ENCODE measurements at regions not wholly inside any gene's neighbourhood (a gene's known extent, or its start where the extent isn't known, plus 50 kb on each side); places are given as distances from the start of the nearest gene placed in this dataset.
A peak's percentile ranks its signal among the peaks of the same experiment; 100 is the strongest.

- H3K79me1 ChIP-seq (replicated peaks; ENCODE audit: low read length, poor library complexity, severe bottlenecking) = no peaks in the 10 kb centered on the region
- H2BK5ac ChIP-seq (ENCODE audit: low read depth, low read length, poor library complexity, severe bottlenecking) = no peak overlapping the region
- H2AK5ac ChIP-seq (ENCODE audit: low read length, severe bottlenecking) = no peak overlapping the region
- no peak for DNase-seq
- no peak overlapping the region for H3K18ac ChIP-seq (ENCODE audit: low read depth in 1 of 2, low read length in 2 of 2)
- no peak overlapping the region for H2BK120ac ChIP-seq (ENCODE audit: low read depth, low read length)
- H3K27ac ChIP-seq (ENCODE audit: low read length, poor library complexity, severe bottlenecking) = no peak overlapping the region
- no peak overlapping the region for H2AFZ ChIP-seq (ENCODE audit: low read depth, low read length)
- no peak overlapping the region for H2BK15ac ChIP-seq (ENCODE audit: low read depth, poor library complexity, severe bottlenecking)
- no peak overlapping the region for H3K4ac ChIP-seq (ENCODE audit: low read depth in 1 of 2, low read length in 2 of 2)
- no peak overlapping the region for H3K14ac ChIP-seq (ENCODE audit: low read length in 2 of 2)
- no peaks in the 10 kb centered on the region for H3K36me3 ChIP-seq (ENCODE audit: control insufficient read depth in 1 of 2, insufficient read depth in 2 of 2, low read depth in 1 of 2, low read length in 2 of 2)
- no peaks in the 10 kb centered on the region for H3K27me3 ChIP-seq (ENCODE audit: control insufficient read depth in 1 of 2, insufficient read depth in 1 of 2, low read length in 2 of 2)
- 94% methylated on average over 1 of the region's 2 CpGs for WGBS
- no peak overlapping the region for H4K8ac ChIP-seq (ENCODE audit: low read length)
- H3K9ac ChIP-seq (ENCODE audit: low read length) = no peak overlapping the region
- H3K9me3 ChIP-seq (ENCODE audit: control insufficient read depth, low read length) = no peaks in the 10 kb centered on the region
- H4K91ac ChIP-seq (ENCODE audit: low read length) = no peak overlapping the region
- no peak overlapping the region for H2BK12ac ChIP-seq (ENCODE audit: low read length in 2 of 2)
- H3K23ac ChIP-seq (ENCODE audit: low read length in 2 of 2) = no peak overlapping the region
- no peak overlapping the region for H3K4me3 ChIP-seq (ENCODE audit: insufficient read depth in 1 of 2, low read depth in 1 of 2, low read length in 2 of 2)
- H3K4me2 ChIP-seq (ENCODE audit: low read length, poor library complexity, severe bottlenecking) = no peak overlapping the region
- no peaks in the 10 kb centered on the region for H3K4me1 ChIP-seq (ENCODE audit: control insufficient read depth, insufficient read depth, low read depth, low read length)
Observed at GRCh38 chr5:111672099-111672498, 84.9 kb downstream of the NREP start.

DNA sequence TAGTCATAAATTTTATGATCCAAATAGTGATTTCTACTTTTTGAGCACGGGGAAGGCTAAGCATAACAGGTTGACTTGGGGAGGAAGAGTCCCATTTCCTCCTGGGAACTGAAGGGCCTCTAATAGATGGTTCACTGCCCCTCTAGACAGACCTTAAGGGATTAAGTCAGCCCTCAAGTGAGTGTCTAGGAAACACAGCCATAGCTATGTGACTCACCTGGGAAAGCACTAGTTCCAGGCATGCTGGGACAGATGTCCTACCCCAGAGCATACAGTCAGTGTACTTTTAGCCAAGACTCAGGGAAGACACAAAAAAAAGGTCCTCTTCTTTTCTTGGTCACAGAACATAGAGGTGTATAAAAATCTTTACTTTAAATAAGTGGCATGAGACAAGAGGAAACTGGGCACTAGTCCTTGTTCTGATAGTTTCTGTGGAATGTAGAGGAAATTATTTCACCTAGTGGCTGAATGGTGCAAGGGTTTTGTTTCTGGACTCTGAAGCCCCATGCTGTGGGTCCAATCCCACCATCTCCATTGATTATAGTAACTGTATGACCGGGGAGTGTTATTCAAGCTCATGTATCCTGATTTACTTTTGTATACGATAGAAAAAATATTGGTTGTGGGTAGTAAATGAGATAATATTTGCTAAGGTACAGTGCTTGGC lies 86.0 kb downstream of the NREP start:
- H3K27ac ChIP-seq (ENCODE audit: low read length, poor library complexity, severe bottlenecking) = no peak overlapping the region
- no peaks in the 10 kb centered on the region for H3K9me3 ChIP-seq (ENCODE audit: control insufficient read depth, low read length)
- H3K27me3 ChIP-seq (ENCODE audit: control insufficient read depth in 1 of 2, insufficient read depth in 1 of 2, low read length in 2 of 2) = no peaks in the 10 kb centered on the region
- DNase-seq = no peak
- H3K18ac ChIP-seq (ENCODE audit: low read depth in 1 of 2, low read length in 2 of 2) = peak overlapping the region in 1 of 2 experiments; percentile 55
- H3K36me3 ChIP-seq (ENCODE audit: control insufficient read depth in 1 of 2, insufficient read depth in 2 of 2, low read depth in 1 of 2, low read length in 2 of 2) = no peaks in the 10 kb centered on the region
- peak overlapping the region in 1 of 2 experiments; percentile 33 for H2BK12ac ChIP-seq (ENCODE audit: low read length in 2 of 2)
- no peak overlapping the region for H2BK5ac ChIP-seq (ENCODE audit: low read depth, low read length, poor library complexity, severe bottlenecking)
- H3K79me1 ChIP-seq (replicated peaks; ENCODE audit: low read length, poor library complexity, severe bottlenecking) = no peaks in the 10 kb centered on the region
- 67% methylated on average over 3 of the region's 3 CpGs for WGBS
- H3K4me2 ChIP-seq (ENCODE audit: low read length, poor library complexity, severe bottlenecking) = no peak overlapping the region
- no peak overlapping the region for H3K4ac ChIP-seq (ENCODE audit: low read depth in 1 of 2, low read length in 2 of 2)
- no peak overlapping the region for H3K9ac ChIP-seq (ENCODE audit: low read length)
- no peak overlapping the region for H3K23ac ChIP-seq (ENCODE audit: low read length in 2 of 2)
- H4K91ac ChIP-seq (ENCODE audit: low read length) = no peak overlapping the region
- no peak overlapping the region for H2BK120ac ChIP-seq (ENCODE audit: low read depth, low read length)
- H2BK15ac ChIP-seq (ENCODE audit: low read depth, poor library complexity, severe bottlenecking) = no peak overlapping the region
- no peaks in the 10 kb centered on the region for H3K4me1 ChIP-seq (ENCODE audit: control insufficient read depth, insufficient read depth, low read depth, low read length)
- no peak overlapping the region for H3K4me3 ChIP-seq (ENCODE audit: insufficient read depth in 1 of 2, low read depth in 1 of 2, low read length in 2 of 2)
- no peak overlapping the region for H2AK5ac ChIP-seq (ENCODE audit: low read length, severe bottlenecking)
- H2AFZ ChIP-seq (ENCODE audit: low read depth, low read length) = no peak overlapping the region
- H4K8ac ChIP-seq (ENCODE audit: low read length) = no peak overlapping the region
- H3K14ac ChIP-seq (ENCODE audit: low read length in 2 of 2) = no peak overlapping the region

GRCh38 chr5:111668477-111669414 lies 88.2 kb downstream of the NREP start:
- no peak overlapping the region for H4K8ac ChIP-seq (ENCODE audit: low read length)
- no peak overlapping the region for H2BK15ac ChIP-seq (ENCODE audit: low read depth, poor library complexity, severe bottlenecking)
- no peaks in the 10 kb centered on the region for H3K27me3 ChIP-seq (ENCODE audit: control insufficient read depth in 1 of 2, insufficient read depth in 1 of 2, low read length in 2 of 2)
- DNase-seq = peak; percentile 66
- H2BK12ac ChIP-seq (ENCODE audit: low read length in 2 of 2) = no peak overlapping the region
- no peak overlapping the region for H2AK5ac ChIP-seq (ENCODE audit: low read length, severe bottlenecking)
- no peaks in the 10 kb centered on the region for H3K4me1 ChIP-seq (ENCODE audit: control insufficient read depth, insufficient read depth, low read depth, low read length)
- H3K27ac ChIP-seq (ENCODE audit: low read length, poor library complexity, severe bottlenecking) = no peak overlapping the region
- H3K4me3 ChIP-seq (ENCODE audit: insufficient read depth in 1 of 2, low read depth in 1 of 2, low read length in 2 of 2) = no peak overlapping the region
- H3K4ac ChIP-seq (ENCODE audit: low read depth in 1 of 2, low read length in 2 of 2) = no peak overlapping the region
- 78% methylated on average over 3 of the region's 4 CpGs for WGBS
- H3K9ac ChIP-seq (ENCODE audit: low read length) = no peak overlapping the region
- no peak overlapping the region for H2BK5ac ChIP-seq (ENCODE audit: low read depth, low read length, poor library complexity, severe bottlenecking)
- no peak overlapping the region for H3K23ac ChIP-seq (ENCODE audit: low read length in 2 of 2)
- H3K4me2 ChIP-seq (ENCODE audit: low read length, poor library complexity, severe bottlenecking) = no peak overlapping the region
- no peaks in the 10 kb centered on the region for H3K36me3 ChIP-seq (ENCODE audit: control insufficient read depth in 1 of 2, insufficient read depth in 2 of 2, low read depth in 1 of 2, low read length in 2 of 2)
- H4K91ac ChIP-seq (ENCODE audit: low read length) = no peak overlapping the region
- no peak overlapping the region for H2AFZ ChIP-seq (ENCODE audit: low read depth, low read length)
- no peak overlapping the region for H3K18ac ChIP-seq (ENCODE audit: low read depth in 1 of 2, low read length in 2 of 2)
- no peaks in the 10 kb centered on the region for H3K9me3 ChIP-seq (ENCODE audit: control insufficient read depth, low read length)
- H3K14ac ChIP-seq (ENCODE audit: low read length in 2 of 2) = no peak overlapping the region
- no peak overlapping the region for H2BK120ac ChIP-seq (ENCODE audit: low read depth, low read length)
- no peaks in the 10 kb centered on the region for H3K79me1 ChIP-seq (replicated peaks; ENCODE audit: low read length, poor library complexity, severe bottlenecking)

DNA sequence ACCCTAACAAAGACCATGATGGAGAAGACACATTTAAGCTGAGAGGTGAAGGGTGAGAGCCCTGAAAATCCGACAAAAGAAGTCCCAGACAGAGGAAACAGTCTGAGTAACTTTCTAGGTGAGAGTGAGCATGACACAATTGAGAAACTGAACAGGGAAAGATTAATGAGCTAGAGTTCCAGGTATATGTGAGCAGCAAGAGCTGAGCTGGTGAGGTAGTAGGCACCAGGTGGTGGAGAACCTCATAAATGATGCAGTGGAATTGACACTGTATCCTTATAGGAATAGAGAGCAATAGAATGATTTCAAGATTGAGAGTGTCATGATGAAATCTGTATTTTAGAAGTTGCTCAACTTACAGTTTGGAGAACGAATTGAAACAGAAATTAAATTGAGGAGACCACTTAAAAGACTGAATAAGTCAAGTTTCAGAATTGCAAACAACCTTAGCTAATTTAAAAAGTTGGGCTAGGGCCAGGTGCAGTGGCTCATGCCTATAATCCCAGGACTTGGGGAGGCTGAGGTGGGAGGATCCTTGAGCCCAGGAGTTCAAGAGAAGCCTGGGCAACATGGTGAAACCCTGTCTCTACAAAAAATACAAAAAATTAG lies 89.8 kb downstream of the NREP start:
- Histone ChIP-seq H3K79me1 (replicated peaks; ENCODE audit: low read length, poor library complexity, severe bottlenecking) (no peaks in the 10 kb centered on the region), H3K4ac (ENCODE audit: low read depth in 1 of 2, low read length in 2 of 2) (no peak overlapping the region), H3K36me3 (ENCODE audit: control insufficient read depth in 1 of 2, insufficient read depth in 2 of 2, low read depth in 1 of 2, low read length in 2 of 2) (no peaks in the 10 kb centered on the region), H4K8ac (ENCODE audit: low read length) (peak overlapping the region; percentile 57), H2AFZ (ENCODE audit: low read depth, low read length) (no peak overlapping the region), H3K23ac (ENCODE audit: low read length in 2 of 2) (no peak overlapping the region), H3K4me3 (ENCODE audit: insufficient read depth in 1 of 2, low read depth in 1 of 2, low read length in 2 of 2) (no peak overlapping the region), H3K18ac (ENCODE audit: low read depth in 1 of 2, low read length in 2 of 2) (no peak overlapping the region), H3K27ac (ENCODE audit: low read length, poor library complexity, severe bottlenecking) (no peak overlapping the region), H2BK120ac (ENCODE audit: low read depth, low read length) (no peak overlapping the region), H2BK12ac (ENCODE audit: low read length in 2 of 2) (no peak overlapping the region), H3K4me1 (ENCODE audit: control insufficient read depth, insufficient read depth, low read depth, low read length) (no peaks in the 10 kb centered on the region), H2AK5ac (ENCODE audit: low read length, severe bottlenecking) (no peak overlapping the region), H3K9me3 (ENCODE audit: control insufficient read depth, low read length) (no peaks in the 10 kb centered on the region), H3K9ac (ENCODE audit: low read length) (no peak overlapping the region), H3K4me2 (ENCODE audit: low read length, poor library complexity, severe bottlenecking) (no peak overlapping the region), H4K91ac (ENCODE audit: low read length) (no peak overlapping the region), H2BK15ac (ENCODE audit: low read depth, poor library complexity, severe bottlenecking) (no peak overlapping the region), H3K27me3 (ENCODE audit: control insufficient read depth in 1 of 2, insufficient read depth in 1 of 2, low read length in 2 of 2) (no peaks in the 10 kb centered on the region), H2BK5ac (ENCODE audit: low read depth, low read length, poor library complexity, severe bottlenecking) (no peak overlapping the region), H3K14ac (ENCODE audit: low read length in 2 of 2) (no peak overlapping the region)
- WGBS = 91% methylated on average over 2 of the region's 2 CpGs
- DNase-seq = no peak

All from mesenchymal stem cell (in vitro differentiated cells and primary cell).